SK-N-SH (cell line): ENCODE measurements at regions not wholly inside any gene's neighbourhood (a gene's known extent, or its start where the extent isn't known, plus 50 kb on each side); places are given as distances from the start of the nearest gene placed in this dataset.

Experiments used
- CTCF ChIA-PET: fragments of 300-600, 350-600 bp; formaldehyde crosslinking; extraction: SDS; loops from one replicate; lab custom pipeline; 2021; lab: Yijun Ruan, JAX
- POLR2A ChIA-PET: fragments of 350-600 bp; sonication (Branson Sonifier 250); formaldehyde crosslinking; extraction: SDS; loops from one replicate; lab custom pipeline; 2020; ENCODE audit warnings: antibody characterized with exemption, inconsistent platforms; lab: Yijun Ruan, JAX
- DNase-seq: peaks from one replicate; pipeline ENCODE4 v3.0.0; 2012
- H2AFZ ChIP-seq: fragments of 200-600 bp; sonication (generic); 2 replicates; pipeline ENCODE4 v1.8.1; 2016; ENCODE audit warnings: antibody characterized with exemption, mild to moderate bottlenecking, low read depth
- H3F3A ChIP-seq: fragments of 200-600 bp; sonication (generic); replicated peaks from 2 replicates; pipeline ENCODE3; 2016; ENCODE audit warnings: antibody characterized with exemption, mild to moderate bottlenecking; ENCODE audit not compliant: insufficient read depth
- H3K27ac ChIP-seq, 2 experiments: fragments of 200-500 bp in 1 of 2; fragments of 200-600 bp in 1 of 2; sonication (Bioruptor generic) in 1 of 2; sonication (generic), shearing (Covaris generic) in 1 of 2; 2 replicates each; pipeline versions ENCODE4 v1.5.1 to v1.6.1; 2014 to 2016; ENCODE audit warnings: low read depth in 2 of 2, inconsistent platforms in 1 of 2, low read length in 1 of 2, mild to moderate bottlenecking in 1 of 2, mixed read lengths in 1 of 2
- H3K27me3 ChIP-seq: fragments of 200-600 bp; sonication (generic), shearing (Covaris generic); 2 replicates; pipeline ENCODE4 v1.6.1; 2016; ENCODE audit warnings: mixed run types; ENCODE audit not compliant: insufficient read depth
- H3K36me3 ChIP-seq, 2 experiments: fragments of 200-500 bp in 1 of 2; fragments of 200-600 bp in 1 of 2; sonication (Bioruptor generic) in 1 of 2; sonication (generic) in 1 of 2; replicated peaks in 1 of 2; 2 replicates each; pipeline versions ENCODE3 to v1.5.1; 2014 to 2016; ENCODE audit warnings: low read length in 1 of 2, mild to moderate bottlenecking in 1 of 2; ENCODE audit not compliant: insufficient read depth in 2 of 2, control insufficient read depth in 1 of 2
- H3K4me1 ChIP-seq, 2 experiments: fragments of 200-500 bp in 1 of 2; fragments of 200-600 bp in 1 of 2; sonication (Bioruptor generic) in 1 of 2; sonication (generic), shearing (Covaris generic) in 1 of 2; 2 replicates each; pipeline versions ENCODE4 v1.5.1 to v1.6.1; 2014 to 2016; ENCODE audit warnings: low read depth in 1 of 2, low read length in 1 of 2, mixed run types in 1 of 2; ENCODE audit not compliant: insufficient read depth in 2 of 2, control insufficient read depth in 1 of 2
- H3K4me2 ChIP-seq: fragments of 200-600 bp; sonication (generic), shearing (Covaris generic); 2 replicates; pipeline ENCODE4 v1.6.1; 2017; ENCODE audit warnings: mixed run types
- H3K4me3 ChIP-seq, 2 experiments: fragments of 200-500 bp in 1 of 2; fragments of 200-600 bp in 1 of 2; sonication (Bioruptor generic) in 1 of 2; sonication (generic), shearing (Covaris generic) in 1 of 2; 2 replicates each; pipeline versions ENCODE4 v1.5.1 to v1.8.1; 2014 to 2016; ENCODE audit warnings: low read depth in 2 of 2, inconsistent platforms in 1 of 2, low read length in 1 of 2, mild to moderate bottlenecking in 1 of 2, mixed read lengths in 1 of 2, moderate library complexity in 1 of 2
- H3K79me2 ChIP-seq: fragments of 200-600 bp; sonication (generic); 2 replicates; pipeline ENCODE4 v1.8.1; 2017; ENCODE audit warnings: mild to moderate bottlenecking; ENCODE audit not compliant: insufficient read depth
- H3K9ac ChIP-seq: fragments of 200-600 bp; sonication (generic); 2 replicates; pipeline ENCODE4 v1.6.1; 2017; ENCODE audit warnings: mixed run types
- H3K9me2 ChIP-seq: fragments of 200-600 bp; sonication (generic); 2 replicates; pipeline ENCODE4 v1.6.1; 2017; ENCODE audit warnings: mixed run types
- H3K9me3 ChIP-seq: fragments of 200-600 bp; sonication (generic); 2 replicates; pipeline ENCODE4 v1.6.1; 2017; ENCODE audit warnings: mixed run types, mild to moderate bottlenecking, moderate library complexity
- H4K20me1 ChIP-seq: fragments of 200-600 bp; sonication (generic); 2 replicates; pipeline ENCODE4 v1.6.1; 2017; ENCODE audit warnings: mild to moderate bottlenecking, mixed run types; ENCODE audit not compliant: insufficient read depth
- ELF1 ChIP-seq: IDR thresholded peaks from 2 replicates; pipeline ENCODE4 v1.4.0; 2012
- EZH2phosphoT487 ChIP-seq: fragments of 200-600 bp; sonication (generic); IDR thresholded peaks from 2 replicates; pipeline ENCODE4 v1.6.1; 2017; ENCODE audit warnings: low read depth, mixed run types, mild to moderate bottlenecking, antibody characterized with exemption, moderate library complexity, borderline replicate concordance
- FOXJ3 ChIP-seq: sonication (generic); formaldehyde crosslinking; IDR thresholded peaks from 2 replicates; pipeline ENCODE4 v1.5.1; 2020; ENCODE audit warnings: mild to moderate bottlenecking, missing genetic modification reagents
- GABPA ChIP-seq: IDR thresholded peaks from 2 replicates; pipeline ENCODE4 v1.4.0; 2012; ENCODE audit warnings: low read depth, mild to moderate bottlenecking
- NFIC ChIP-seq: IDR thresholded peaks from 2 replicates; pipeline ENCODE4 v1.4.0; 2012; ENCODE audit warnings: borderline replicate concordance
- NRF1 ChIP-seq: IDR thresholded peaks from 2 replicates; pipeline ENCODE4 v1.6.1; 2012; ENCODE audit warnings: low read depth, mild to moderate bottlenecking, low read length
- PBX3 ChIP-seq: IDR thresholded peaks from 2 replicates; pipeline ENCODE4; 2012
- POLR2AphosphoS5 ChIP-seq: IDR thresholded peaks from 2 replicates; pipeline ENCODE4 v1.6.1; 2012; ENCODE audit warnings: low read depth, low read length
- RAD21 ChIP-seq: IDR thresholded peaks from 2 replicates; pipeline ENCODE4 v1.6.1; 2012; ENCODE audit warnings: mild to moderate bottlenecking, low read length
- SMC3 ChIP-seq: IDR thresholded peaks from 2 replicates; pipeline ENCODE4 v1.6.1; 2012; ENCODE audit warnings: low read depth, low read length, improper control_type of control experiment
- TAF1 ChIP-seq: IDR thresholded peaks from 2 replicates; pipeline ENCODE4 v1.6.1; 2012; ENCODE audit warnings: low read depth, mild to moderate bottlenecking, low read length, moderate library complexity, borderline replicate concordance
- YY1 ChIP-seq: IDR thresholded peaks from 2 replicates; pipeline ENCODE4 v1.4.0; 2012; ENCODE audit warnings: low read depth, mild to moderate bottlenecking
- WGBS: methylation state at CpG from one replicate; pipeline ENCODE4 v1.1.6; 2017; ENCODE audit warnings: low lambda C conversion rate; 5-methylcytosine and 5-hydroxymethylcytosine counted together
- TF ChIP-seq, protein P1 (sequence below): fragments of 200-600 bp; sonication (generic); IDR thresholded peaks from 2 replicates; pipeline ENCODE4 v1.6.1; 2017; ENCODE audit warnings: antibody characterized with exemption, mild to moderate bottlenecking, moderate library complexity
- TF ChIP-seq, protein P2 (sequence below): fragments of 150-350 bp; IDR thresholded peaks from 2 replicates; pipeline ENCODE4 v1.6.1; 2016; ENCODE audit warnings: mild to moderate bottlenecking, low read depth, low read length

DNA sequence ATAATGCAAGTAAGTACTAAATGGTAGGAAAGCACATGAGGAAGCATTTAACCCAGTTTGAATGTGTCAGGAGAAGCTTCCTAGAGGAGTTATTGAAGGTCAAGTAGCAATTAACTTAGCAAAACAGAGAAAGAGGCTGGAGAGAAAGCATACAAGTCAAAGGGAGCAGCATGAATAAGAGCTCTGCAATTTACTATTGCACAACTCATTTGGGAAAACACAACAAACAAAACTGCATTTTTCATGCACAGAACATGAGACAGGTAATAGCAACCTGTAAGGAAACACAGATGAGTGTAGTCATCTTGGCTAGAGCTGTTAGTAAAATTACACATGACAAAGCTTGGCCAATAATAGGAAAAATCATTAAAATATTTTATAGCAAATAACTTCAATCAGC, 538.1 kb downstream of the PPP4R3C start:
- no peak for DNase-seq
- CTCF ChIA-PET, result no interaction called here

GRCh38 chrX:26922278-26922677, 540.9 kb downstream of the PPP4R3C start:
- Histone ChIP-seq H2AFZ (no peak overlapping the region), H3K36me3 (no peaks in the 10 kb centered on the region)
- TF ChIP-seq NRF1 (no peak), YY1 (no peak), GABPA (no peak), EZH2phosphoT487 (no peak), POLR2AphosphoS5 (no peak)
- TF ChIP-seq, all 33 proteins: peak for 0
- H3K9me3 ChIP-seq, result no peaks in the 10 kb centered on the region
- H3K4me2 ChIP-seq, result no peak overlapping the region
- no peak overlapping the region for H3K4me3 ChIP-seq
- no peaks in the 10 kb centered on the region for H3F3A ChIP-seq
- H3K9me2 ChIP-seq, result no peaks in the 10 kb centered on the region
- no peak for DNase-seq
- no peak overlapping the region for H3K9ac ChIP-seq
- no peaks in the 10 kb centered on the region for H3K79me2 ChIP-seq
- 4% methylated on average over 3 of the region's 3 CpGs for WGBS
- H3K27ac ChIP-seq, result no peak overlapping the region
- ChIA-PET CTCF (no interaction called here), POLR2A (no interaction called here)
- no peaks in the 10 kb centered on the region for H3K4me1 ChIP-seq
- no peaks in the 10 kb centered on the region for H3K27me3 ChIP-seq
- H4K20me1 ChIP-seq, result no peaks in the 10 kb centered on the region

More for the DNA sequence above, 538.1 kb downstream of the PPP4R3C start:
- H3K79me2 ChIP-seq, result no peaks in the 10 kb centered on the region
- H3K4me2 ChIP-seq, result no peak overlapping the region
- no peaks in the 10 kb centered on the region for H3K9me3 ChIP-seq
- H3K36me3 ChIP-seq, result no peaks in the 10 kb centered on the region
- POLR2A ChIA-PET, result no interaction called here
- no peaks in the 10 kb centered on the region for H3F3A ChIP-seq
- no peak overlapping the region for H3K27ac ChIP-seq
- TF ChIP-seq EZH2phosphoT487 (no peak), SMC3 (no peak), PBX3 (no peak), NFIC (no peak), RAD21 (no peak), YY1 (no peak), ELF1 (no peak), POLR2AphosphoS5 (no peak), TAF1 (no peak), FOXJ3 (no peak)
- TF ChIP-seq, protein P1, sequence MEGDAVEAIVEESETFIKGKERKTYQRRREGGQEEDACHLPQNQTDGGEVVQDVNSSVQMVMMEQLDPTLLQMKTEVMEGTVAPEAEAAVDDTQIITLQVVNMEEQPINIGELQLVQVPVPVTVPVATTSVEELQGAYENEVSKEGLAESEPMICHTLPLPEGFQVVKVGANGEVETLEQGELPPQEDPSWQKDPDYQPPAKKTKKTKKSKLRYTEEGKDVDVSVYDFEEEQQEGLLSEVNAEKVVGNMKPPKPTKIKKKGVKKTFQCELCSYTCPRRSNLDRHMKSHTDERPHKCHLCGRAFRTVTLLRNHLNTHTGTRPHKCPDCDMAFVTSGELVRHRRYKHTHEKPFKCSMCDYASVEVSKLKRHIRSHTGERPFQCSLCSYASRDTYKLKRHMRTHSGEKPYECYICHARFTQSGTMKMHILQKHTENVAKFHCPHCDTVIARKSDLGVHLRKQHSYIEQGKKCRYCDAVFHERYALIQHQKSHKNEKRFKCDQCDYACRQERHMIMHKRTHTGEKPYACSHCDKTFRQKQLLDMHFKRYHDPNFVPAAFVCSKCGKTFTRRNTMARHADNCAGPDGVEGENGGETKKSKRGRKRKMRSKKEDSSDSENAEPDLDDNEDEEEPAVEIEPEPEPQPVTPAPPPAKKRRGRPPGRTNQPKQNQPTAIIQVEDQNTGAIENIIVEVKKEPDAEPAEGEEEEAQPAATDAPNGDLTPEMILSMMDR, result no peak
- TF ChIP-seq, protein P2, sequence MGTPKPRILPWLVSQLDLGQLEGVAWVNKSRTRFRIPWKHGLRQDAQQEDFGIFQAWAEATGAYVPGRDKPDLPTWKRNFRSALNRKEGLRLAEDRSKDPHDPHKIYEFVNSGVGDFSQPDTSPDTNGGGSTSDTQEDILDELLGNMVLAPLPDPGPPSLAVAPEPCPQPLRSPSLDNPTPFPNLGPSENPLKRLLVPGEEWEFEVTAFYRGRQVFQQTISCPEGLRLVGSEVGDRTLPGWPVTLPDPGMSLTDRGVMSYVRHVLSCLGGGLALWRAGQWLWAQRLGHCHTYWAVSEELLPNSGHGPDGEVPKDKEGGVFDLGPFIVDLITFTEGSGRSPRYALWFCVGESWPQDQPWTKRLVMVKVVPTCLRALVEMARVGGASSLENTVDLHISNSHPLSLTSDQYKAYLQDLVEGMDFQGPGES, result no peak
- no peak overlapping the region for H2AFZ ChIP-seq
- no peaks in the 10 kb centered on the region for H3K4me1 ChIP-seq
- H3K9me2 ChIP-seq, result no peaks in the 10 kb centered on the region
- no peak overlapping the region for H3K4me3 ChIP-seq
- H3K27me3 ChIP-seq, result no peaks in the 10 kb centered on the region
- no peaks in the 10 kb centered on the region for H4K20me1 ChIP-seq
- H3K9ac ChIP-seq, result no peak overlapping the region
